ENCODE measurements at regions not wholly inside any gene's neighbourhood (a gene's known extent, or its start where the extent isn't known, plus 50 kb on each side); places are given as distances from the start of the nearest gene placed in this dataset.

DNA sequence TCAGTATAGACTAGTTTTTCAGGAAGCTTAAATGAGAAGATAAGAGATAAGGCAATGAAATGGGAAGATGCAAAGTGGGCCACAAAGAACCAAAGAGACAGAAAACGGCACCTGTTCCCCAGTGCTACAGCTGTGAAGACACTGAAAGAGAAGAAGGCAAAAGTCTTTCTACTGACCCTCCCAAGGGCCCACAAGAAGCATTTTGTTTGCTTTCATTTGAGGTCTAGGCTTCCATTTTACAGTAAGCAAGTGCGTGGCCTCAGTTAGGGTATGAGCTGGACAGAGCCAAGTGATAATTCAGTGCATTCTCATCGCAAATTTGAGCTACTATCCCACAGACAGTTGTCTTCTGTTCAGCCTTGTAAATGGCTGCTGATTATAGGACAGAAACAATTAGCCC is 53.4 kb upstream of the STK17B start:
- no peak for DNase-seq (ENCODE audit: low read depth in 2 of 2)

DNA sequence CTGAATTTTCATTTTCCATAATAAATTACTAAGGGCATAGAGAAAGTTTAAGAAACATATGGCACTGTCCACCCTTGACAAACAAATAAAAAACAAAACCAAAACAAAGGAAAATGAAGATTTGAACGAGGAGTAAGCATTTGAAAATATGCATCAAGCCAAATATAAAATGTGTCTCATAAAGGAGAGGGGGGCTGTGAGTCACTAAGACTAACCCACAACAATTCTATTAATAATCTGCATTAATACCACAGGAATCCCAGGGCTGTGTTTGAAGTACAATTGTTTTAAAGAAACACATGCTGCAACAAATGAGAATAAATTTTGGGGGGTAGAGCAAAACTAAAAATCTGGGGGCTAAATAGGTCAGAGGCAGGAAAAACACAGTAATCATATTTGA is 53.8 kb upstream of the STK17B start:
- no peak for DNase-seq (ENCODE audit: low read depth in 2 of 2)

DNA sequence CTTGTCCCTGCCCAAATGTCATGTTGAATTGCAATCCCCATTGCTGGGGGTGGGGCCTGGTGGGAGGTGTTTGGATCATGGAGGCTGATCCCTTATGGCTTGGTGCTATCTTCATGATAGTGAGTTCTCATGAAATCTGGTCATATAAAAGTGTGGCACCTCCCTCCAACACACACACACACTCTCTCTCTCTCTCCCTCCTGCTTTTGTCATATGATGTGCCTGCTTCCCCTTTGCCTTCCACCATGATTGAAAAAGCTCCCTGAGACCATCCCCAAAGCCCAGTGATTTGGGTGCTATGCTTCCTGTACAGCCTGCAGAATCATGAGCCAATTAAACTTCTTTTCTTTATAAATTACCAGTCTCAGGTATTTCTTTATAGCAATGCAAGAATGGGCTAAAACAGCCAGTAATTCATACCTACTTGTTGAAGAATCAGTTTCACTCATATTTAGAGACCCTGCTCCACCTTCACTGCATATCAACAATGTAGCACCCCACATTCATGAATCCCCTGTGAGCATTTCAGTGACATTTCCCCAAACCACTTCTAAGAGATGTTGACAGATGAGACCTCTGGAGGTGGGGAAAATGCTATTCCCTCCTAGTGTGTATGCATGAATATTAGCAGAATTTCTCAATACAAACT is 54.8 kb upstream of the STK17B start:
- no peak for DNase-seq (ENCODE audit: low read depth in 2 of 2)

DNA sequence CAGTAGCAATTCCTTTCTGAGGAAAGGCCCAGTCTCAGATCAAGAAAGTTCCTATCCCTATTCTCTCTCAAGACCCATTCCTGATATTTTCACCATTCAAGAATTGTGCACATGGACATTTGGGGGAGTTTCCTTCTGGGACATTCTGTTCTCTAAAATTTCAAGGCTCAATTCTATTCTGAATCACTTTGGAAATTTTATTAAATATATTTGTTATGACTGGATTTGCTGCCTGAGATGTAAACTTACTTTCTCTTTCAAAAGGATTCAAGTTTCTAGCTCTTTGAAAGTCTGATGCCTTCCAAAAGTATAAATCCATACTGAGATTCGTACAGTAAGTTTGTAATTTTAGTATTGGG is 55.3 kb upstream of the STK17B start:
- DNase-seq (ENCODE audit: low read depth in 2 of 2), result no peak

DNA sequence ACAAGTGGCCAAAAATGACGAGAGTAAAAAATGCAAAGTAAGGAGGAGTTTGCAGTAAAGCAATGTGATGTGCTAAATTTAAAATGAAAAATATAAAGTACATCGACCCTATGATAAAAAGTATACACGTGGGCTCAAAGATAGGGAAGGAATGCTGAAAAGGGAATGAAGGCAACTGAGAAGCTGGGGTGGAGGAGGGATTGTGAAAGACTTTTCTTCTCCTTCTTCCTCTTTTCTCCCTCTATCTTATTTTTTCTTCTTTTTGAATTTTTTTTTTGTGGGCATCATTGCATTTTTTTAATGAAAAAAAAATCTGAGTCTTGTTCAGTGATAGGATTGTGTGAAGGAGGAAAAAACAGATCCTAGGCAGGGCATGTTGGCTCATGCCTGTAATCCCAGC is 57.6 kb upstream of the STK17B start:
- DNase-seq (ENCODE audit: low read depth in 2 of 2), result no peak

DNA sequence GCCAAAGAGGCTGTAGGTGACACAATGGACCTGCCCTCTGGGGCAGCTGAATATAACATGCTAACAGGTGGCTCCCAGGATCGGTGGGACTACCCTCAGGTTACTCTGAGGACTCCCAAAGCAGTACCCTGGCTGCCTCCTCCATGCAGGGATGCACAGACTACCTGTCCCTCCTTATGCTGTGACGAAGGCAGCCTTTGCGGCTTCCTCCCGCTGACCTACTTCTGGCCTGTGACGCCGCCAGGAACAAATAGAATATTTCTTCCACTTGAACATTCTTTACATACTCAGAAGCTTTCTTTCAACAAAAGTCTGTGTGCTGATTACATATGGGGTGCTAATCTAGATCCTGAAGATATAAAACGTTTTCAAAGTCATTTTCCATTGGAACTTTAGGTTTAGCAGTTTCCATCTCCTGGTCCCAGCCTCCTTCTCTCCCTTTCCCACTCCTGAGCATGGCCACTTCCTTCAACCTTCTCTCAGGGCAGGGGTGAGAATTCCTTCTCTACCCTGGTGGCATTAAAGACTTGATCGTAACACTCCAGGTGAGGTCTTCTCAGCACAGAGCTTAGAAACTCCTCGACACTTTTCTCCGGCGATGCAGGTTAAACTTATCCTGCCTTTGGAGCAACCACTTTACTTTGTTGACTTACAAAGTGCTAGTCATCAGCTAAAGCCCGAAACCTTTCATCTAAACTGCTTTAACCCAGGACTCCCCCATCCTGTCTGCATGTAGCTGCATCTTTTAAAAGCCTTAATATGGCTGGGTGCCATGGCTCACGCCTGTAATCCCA is 58.9 kb upstream of the STK17B start:
- DNase-seq (ENCODE audit: low read depth in 2 of 2), result no peak

DNA sequence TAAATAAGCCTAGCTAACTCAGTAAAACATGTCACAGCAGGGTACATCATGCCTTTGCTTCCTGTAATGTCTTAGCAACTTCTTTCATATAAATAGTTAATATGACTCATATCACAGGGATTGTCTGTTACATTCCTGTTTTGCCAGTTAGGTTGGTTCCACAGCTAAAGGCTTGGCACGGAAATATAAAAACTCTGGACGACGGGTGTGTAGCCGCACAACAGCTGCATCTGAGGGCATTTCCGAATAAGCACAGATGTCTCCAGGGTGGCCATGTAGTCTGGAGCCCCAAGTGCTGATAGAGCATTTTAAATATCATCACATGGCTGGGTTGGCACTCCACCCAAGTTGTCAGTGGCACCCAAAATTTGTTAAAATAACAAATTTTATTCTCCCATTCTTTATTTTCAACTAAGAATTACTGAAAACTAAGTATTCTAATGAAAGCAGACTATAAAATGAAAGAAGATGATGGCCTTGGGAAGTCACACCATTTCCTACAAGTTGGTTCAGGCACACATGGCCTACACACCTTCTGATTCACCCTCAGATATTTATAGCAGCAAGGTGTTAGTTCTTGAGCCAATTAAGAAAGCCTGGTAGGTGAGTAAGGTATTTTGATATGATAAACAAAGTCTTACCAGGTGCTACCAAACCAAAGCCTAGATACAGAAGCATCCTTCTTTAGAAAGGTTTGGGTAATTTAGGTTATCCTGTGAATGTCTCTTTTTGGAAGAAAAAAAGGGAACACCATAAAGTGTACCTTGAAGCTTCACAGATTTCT is 61.8 kb upstream of the STK17B start:
- DNase-seq (ENCODE audit: low read depth in 2 of 2), result no peak

DNA sequence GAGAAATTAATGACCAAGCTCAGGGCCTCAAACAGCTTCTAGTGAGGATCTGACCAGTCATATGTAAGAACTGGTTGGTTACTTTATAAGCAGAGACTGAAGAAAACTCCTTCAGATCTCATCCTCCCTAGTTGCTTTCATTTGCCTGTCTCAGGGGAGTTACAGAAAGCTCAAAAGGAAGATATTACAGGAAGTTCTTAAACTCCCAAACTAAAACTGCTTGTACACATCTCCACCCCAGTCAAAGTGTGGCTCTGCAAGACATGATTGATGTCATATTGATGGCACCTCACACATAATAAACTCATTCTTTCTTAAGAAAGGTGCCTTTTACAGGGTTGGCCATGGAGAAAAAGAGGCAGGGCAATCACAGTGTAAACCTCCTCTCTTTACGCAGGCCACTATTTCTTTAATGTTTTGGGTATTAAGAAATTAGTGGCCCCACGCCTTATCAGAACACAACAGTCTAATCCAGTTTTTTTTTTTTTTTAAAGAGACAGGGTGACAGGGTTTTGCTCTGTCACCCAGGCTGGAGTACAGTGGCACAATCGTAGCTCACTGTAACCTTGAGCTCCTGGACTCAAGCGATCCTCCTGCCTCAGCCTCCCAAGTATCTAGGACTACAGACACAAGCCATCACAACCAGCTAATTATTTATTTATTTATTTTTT is 62.6 kb upstream of the STK17B start:
- DNase-seq (ENCODE audit: low read depth in 2 of 2), result no peak

DNA sequence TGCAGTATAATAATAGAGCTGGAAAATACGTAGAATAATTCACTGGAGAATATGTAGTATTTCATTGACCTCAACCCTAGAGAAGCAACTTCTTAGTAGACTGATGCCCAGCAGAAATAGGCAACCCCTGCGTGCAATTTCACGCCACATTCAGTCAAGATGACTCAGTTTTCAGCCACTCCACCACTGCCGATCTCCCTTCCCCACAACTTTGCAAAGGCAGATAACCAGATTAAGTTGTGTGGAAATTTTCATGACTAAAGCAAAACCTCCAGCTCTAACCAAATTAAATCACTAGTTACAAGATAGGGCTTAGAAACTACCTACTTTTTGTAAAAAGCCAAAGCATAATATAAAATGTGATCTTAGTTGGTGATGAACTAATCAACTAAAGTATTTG is 63.3 kb upstream of the STK17B start:
- DNase-seq (ENCODE audit: low read depth in 2 of 2), result peak in 1 of 2 donors; percentile 47

DNA sequence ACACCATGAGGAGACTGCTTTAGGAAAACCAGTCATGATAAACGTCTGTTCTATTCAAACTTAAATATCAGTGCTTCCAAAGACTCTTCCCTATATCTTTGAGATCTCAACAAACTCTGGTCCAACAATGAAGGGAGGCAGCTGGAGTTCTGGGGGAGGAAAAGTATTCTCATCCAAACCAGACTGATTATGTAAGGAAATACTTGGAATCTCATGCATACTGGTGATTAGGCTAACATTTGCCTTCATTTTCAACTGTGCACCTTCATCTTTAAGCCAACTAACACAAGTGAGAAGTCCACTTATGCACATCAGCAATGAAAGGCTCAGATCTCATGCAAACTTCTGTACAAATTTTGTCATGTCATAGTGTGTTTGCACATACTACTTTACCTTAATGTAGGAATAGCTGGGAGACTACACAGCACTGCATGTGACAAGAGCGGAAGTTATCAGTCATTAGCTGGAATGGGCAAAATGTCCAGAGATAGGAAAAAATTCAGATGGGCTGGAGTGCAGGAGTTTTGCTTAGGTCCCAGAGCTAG is 67.5 kb upstream of the STK17B start:
- DNase-seq (ENCODE audit: low read depth in 2 of 2), result no peak

DNA sequence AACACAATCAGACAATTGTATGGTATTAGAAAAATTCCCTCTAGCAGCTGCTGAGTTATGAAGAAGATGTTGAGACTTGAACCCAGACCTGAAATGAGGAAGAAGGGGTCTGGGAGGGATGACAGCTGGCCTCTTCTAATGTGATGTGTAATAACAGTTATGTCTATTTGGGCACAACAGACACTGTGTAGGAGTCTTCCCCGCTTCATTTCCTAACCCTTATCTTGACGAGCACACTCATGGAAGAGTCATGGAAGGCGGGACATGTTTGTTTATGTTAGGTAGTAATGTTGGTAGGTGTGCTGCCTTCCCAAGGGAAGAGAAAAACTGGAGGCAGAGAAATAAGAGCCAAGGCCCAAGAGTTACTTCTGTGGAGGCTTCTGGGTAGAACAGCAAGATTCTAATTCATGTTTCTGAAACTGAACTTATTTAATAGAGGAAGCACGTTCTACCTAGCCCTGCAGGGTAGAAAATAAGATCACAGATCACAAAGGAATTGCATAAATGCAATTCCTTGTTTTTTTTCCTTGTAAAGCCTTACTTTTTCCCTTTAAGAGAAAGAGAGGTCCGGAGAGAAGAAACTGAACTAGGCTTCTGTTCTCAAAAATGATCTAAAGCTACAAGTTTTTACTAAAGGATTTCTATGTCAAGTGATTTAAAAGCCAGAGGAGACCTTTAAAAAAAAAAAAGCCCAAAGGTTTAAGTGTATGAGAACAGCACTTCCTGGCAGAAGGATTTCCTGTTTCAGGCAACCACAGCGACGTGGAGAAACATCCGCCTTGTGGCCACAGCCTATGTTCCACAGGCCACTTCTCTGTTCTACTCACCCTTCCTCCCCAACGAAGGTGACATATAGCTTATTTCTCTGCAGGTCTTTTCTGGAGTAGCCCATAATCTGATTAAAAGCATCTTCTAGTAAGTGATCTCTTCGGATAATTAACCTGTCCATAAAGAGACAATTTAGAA is 68.5 kb upstream of the STK17B start:
- peak; percentile 68 to 70 for DNase-seq (ENCODE audit: low read depth in 2 of 2)

DNA sequence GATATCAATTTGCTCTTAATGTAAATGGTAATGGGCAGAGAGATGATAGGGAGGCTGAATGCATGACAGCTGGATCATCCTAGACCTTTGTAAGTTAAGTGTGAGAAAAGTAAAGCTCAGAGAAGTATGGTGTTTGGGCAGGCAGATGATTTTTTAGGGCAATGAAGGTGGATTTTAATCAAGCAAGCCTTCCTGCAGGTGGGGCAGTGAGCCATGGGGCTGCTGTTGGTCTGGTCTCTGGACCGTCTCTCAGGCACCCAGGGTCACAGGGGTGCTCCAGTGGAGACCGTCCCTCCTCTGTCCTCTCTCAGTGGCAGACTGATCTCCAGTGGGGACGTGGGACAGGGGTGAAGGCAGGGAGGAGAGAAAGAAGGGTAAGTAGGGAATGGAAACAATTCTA is 69.8 kb upstream of the STK17B start:
- no peak for DNase-seq (ENCODE audit: low read depth in 2 of 2)

DNA sequence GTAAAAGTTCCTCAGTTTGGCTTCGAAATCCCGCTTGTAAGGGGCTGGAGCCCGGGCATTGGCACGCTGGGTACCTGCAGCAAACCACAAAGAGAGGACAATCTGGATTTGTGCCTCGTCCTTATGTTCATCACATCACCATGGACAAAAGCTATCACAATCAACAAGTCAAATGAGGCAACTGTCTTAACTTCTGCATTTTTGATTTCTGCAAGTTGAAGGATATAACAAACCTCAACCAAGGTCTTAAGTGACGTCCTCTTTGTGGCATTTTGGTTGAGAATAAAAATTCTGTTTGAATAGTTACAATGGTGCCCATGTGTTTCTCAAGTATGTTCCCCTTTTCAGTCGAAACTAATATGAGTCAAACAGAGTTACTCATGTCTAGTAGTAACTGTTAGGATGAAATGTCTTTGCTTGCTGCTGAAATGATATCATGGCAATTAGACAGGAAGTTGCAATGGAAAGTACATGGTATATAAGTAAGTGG is 70.8 kb upstream of the STK17B start:
- no peak for DNase-seq (ENCODE audit: low read depth in 2 of 2)

DNA sequence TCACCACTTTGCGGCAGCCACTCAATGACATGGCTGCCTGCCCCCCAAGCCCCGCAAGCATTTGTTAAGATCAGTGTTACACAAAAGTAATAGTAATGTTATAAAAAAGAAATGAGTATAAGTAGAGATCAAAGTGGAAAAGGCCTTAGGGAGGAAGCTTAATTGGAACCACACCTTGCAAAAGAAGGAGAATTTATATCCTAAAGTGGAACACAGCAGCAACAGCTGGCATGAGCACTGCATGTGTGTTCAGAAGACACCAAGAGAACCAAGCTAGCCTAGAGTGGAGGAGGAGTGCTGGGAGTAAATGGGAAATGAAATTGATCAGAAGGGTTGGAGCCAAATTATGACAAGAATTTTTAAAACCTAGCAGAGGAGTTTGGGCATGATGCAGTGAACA is 73.1 kb upstream of the STK17B start:
- DNase-seq (ENCODE audit: low read depth in 2 of 2), result no peak

DNA sequence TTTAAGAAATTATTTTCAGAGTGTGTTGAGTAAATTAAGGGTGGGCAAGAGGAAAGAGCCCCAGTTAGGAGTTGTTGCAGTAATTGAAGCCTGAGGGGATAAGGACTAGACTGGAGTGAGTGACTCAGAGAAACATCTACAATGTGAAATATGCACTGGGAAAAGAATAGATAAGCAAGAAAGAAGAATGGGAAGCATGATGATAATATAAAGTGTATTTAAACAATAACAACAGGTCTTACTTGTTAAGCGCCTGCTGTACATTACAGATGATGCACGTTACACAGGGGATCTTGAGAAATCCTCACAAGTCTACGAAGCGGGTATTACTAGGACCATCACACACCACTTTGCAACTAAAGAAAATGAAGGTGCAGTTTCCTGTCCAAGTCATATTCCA is 73.6 kb upstream of the STK17B start:
- DNase-seq (ENCODE audit: low read depth in 2 of 2), result no peak

DNA sequence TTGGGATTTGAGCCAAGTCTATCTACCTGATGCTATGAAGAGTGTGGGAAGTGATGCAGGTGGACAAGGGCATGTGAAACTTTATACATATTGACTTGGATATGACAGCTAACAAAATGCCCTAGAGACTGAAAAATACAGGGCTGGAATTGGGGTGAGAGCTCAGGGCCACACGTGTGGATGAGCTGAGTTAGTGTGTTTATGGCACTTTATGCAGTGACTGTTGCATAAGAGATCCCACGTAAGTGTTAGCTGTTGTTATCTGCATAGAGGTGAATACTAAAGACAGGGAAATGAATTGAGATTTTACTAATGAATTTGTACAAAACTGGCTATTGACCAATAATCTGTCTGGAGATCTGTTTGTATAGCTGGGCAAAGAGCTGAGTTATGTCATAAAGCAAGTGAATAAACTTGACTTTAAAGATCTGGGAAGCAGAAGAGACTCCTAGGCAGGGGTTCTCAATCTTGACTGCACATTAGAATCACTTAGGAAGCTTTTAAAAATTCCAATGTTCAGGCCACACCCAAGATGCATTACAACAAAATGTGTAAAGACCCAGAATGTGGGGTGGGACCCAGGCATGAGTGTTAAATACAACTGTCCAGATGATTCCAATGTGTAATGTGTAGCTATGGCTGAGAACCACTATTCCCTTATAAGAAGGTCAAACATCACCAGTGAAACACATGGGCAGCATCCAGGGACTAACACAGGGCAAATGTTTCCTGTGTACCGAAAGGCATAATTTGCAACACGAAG is 74.2 kb upstream of the STK17B start:
- DNase-seq (ENCODE audit: low read depth in 2 of 2), result no peak

DNA sequence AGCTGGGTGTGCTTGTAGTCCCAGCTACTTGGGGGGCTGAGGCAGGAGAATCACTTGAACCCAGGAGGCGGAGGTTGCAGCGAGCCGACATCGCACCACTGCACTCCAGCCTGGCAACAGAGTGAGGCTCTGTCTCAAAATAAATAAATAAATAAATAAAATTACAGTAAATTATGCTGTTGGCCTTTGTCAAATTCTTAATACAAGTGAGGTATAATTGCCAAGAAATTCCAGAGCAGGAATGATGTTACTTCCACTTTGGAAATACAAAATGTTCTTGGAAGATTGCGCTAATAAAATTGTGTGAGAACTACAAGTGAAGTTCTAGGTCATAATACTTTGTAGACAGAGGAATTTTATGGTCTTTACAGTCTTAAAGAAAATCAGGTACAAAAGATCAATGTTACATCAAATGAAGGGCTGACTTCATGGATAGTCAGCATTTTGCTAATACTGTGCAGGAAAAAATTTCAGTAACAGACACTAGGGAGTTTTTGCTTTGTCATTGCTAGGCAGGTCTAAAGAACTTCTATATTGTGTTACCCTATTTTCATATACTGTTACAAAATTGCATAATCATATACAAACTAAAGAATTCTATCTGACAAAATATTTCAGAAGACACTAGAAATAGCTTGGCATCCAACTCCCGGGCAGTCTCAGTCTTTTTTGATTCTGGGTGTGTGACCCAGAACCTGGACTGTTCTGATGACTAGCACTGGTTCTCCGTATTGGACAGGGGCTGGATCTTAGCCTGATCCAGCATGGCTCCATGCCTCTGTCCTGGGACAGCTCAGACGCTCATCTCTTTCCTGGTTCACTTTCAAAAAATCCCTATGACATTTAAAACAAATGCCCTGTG is 76.0 kb upstream of the STK17B start:
- no peak for DNase-seq (ENCODE audit: low read depth in 2 of 2)

DNA sequence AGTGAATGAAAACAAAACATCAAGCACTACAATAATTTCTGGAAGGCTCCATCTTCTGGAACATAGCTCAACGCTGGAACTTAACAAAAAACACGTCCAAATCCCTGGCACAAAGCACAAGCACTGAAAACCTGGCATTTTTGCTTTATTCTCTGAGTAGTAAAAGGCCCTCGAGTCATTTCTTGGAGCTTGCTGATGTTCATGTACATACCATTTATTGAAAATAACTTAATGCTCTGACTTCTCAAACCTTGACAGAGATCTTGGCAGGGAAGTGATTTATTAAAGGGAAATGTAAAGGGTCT is 76.5 kb upstream of the STK17B start:
- DNase-seq (ENCODE audit: low read depth in 2 of 2), result no peak

DNA sequence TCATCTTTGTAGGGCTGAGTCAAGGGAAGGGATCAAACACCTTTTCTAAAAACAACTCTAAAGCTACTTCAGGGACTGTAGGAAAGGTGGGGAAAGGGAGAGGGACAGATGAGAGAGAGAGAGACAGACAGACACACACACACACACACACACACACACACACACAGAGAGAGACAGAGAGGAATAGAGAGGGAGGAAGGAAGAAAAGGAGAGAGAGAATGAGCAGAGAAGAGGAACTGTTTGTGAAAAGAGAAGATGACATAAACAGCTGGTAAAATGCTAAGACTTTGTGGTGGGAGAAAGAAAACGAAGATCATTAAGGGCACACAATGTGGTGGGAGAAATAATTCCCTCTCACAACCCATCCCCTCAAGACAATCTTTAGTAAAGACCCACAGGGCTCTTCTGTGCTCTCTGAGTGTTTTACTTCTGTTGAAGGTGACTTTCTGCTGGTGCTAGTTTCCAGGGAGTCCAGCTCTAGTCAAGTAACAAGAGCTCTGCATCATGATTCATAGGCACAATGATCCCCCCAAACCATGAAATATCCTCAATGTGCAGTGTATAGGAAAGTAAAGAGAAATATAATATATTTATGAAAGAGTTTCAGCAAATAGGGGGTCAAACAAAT is 77.2 kb upstream of the STK17B start:
- no peak for DNase-seq (ENCODE audit: low read depth in 2 of 2)

Measured in stimulated activated CD8-positive, alpha-beta memory T cell treated with anti-CD3 and anti-CD28 coated beads, Interleukin-15, amount 100 ng/mL, for 4 hours (primary cell).